Esophagus squamous epithelium (tissue), 5 donors: ENCODE measurements at regions not wholly inside any gene's neighbourhood (a gene's known extent, or its start where the extent isn't known, plus 50 kb on each side); places are given as distances from the start of the nearest gene placed in this dataset.
"Not testable (repeated sequence)": the region's sequence is repeated elsewhere in the genome, so short reads cannot be mapped to it uniquely, and the experiment has no call there.

Experiments used
- DNase-seq: peaks from one replicate; lab custom pipeline; 2025; lab: John Stamatoyannopoulos, UW
- H3K27ac ChIP-seq, 4 donors: fragments of 200-600 bp; sonication (generic); one replicate each; pipeline ENCODE4 v1.5.1; 2016 to 2019; ENCODE audit warnings: mild to moderate bottlenecking in 1 of 4
- H3K27me3 ChIP-seq, 4 donors: fragments of 200-600 bp; sonication (generic); 1 replicate in 3 of 4; 2 replicates in 1 of 4; pipeline versions ENCODE4 v1.5.1 to v1.6.0; 2017 to 2021; ENCODE audit warnings: antibody characterized with exemption in 1 of 4
- H3K36me3 ChIP-seq, 3 donors: fragments of 200-600 bp; sonication (generic); one replicate each; pipeline ENCODE4 v1.5.1; 2016 to 2019
- H3K4me1 ChIP-seq, 3 donors: fragments of 200-600 bp; sonication (generic); one replicate each; pipeline ENCODE4 v1.5.1; 2017 to 2019
- H3K4me3 ChIP-seq, 4 donors: fragments of 200-600 bp; sonication (generic); 1 replicate in 3 of 4; 2 replicates in 1 of 4; pipeline ENCODE4 v1.5.1; 2016 to 2019; ENCODE audit warnings: mild to moderate bottlenecking in 2 of 4, moderate library complexity in 1 of 4
- H3K9me3 ChIP-seq, 3 donors: fragments of 200-600 bp; sonication (generic); one replicate each; pipeline ENCODE4 v1.5.1; 2016 to 2019
- CTCF ChIP-seq, 6 experiments: fragments of 450-650 bp in 4 of 6; fragments of 200-600 bp in 2 of 6; sonication (generic) in 2 of 6; IDR thresholded peaks; one replicate each; pipeline ENCODE4 v1.5.1; 2016 to 2019; ENCODE audit warnings: antibody characterized with exemption in 6 of 6, mild to moderate bottlenecking in 4 of 6, moderate library complexity in 4 of 6
- POLR2A ChIP-seq, 4 donors: fragments of 450-650 bp; IDR thresholded peaks; one replicate each; pipeline ENCODE4 v1.6.1; 2017; ENCODE audit warnings: antibody characterized with exemption in 4 of 4, mild to moderate bottlenecking in 4 of 4, moderate library complexity in 3 of 4
- WGBS, 2 donors: methylation state at CpG; one replicate each; pipeline ENCODE4 v1.1.5; 2018; 5-methylcytosine and 5-hydroxymethylcytosine counted together
- intact Hi-C: fragments of 100-400 bp; cut with DNase I; formaldehyde crosslinking; loops from one replicate; pipeline ENCODE4 v1.15.0; 2022
- donor health status: DM: yes; HTN: yes; CAD: no.

GRCh38 chr15:25989327-25989726, 126.2 kb upstream of the ATP10A start:
- intact Hi-C loops, result no loop called here
- H3K27ac ChIP-seq, result no peak overlapping the region
- WGBS, 2 donors, result 75 to 98% methylated on average over 8 to 11 of the region's 25 CpGs
- no peaks in the 10 kb centered on the region for H3K9me3 ChIP-seq
- TF ChIP-seq POLR2A (IDR thresholded peaks at IDR 0.05) (no peak), CTCF (IDR thresholded peaks at IDR 0.05) (no peak)
- DNase-seq, result no peak
- H3K4me3 ChIP-seq, result no peak overlapping the region
- H3K4me1 ChIP-seq, result no peaks in the 10 kb centered on the region
- H3K27me3 ChIP-seq, result no peaks in the 10 kb centered on the region
- no peaks in the 10 kb centered on the region for H3K36me3 ChIP-seq

- H3K9me3 ChIP-seq, H3K4me1 ChIP-seq, H3K4me3 ChIP-seq, H3K36me3 ChIP-seq, DNase-seq, H3K27ac ChIP-seq, intact Hi-C loops, H3K27me3 ChIP-seq: not testable (repeated sequence)
- 74 to 79% methylated on average over 7 to 9 of the region's 9 CpGs for WGBS, 2 donors
These were observed 125.6 kb upstream of the ATP10A start for GRCh38 chr15:25988716-25989115.

- Histone ChIP-seq H3K27me3 (no peaks in the 10 kb centered on the region), H3K9me3 (no peaks in the 10 kb centered on the region), H3K4me3 (no peak overlapping the region), H3K4me1 (no peaks in the 10 kb centered on the region), H3K36me3 (no peaks in the 10 kb centered on the region), H3K27ac (no peak overlapping the region)
- TF ChIP-seq CTCF (IDR thresholded peaks at IDR 0.05) (no peak), POLR2A (IDR thresholded peaks at IDR 0.05) (no peak)
- DNase-seq, result no peak
- intact Hi-C loops, result no loop called here
- WGBS, 2 donors, result 35 to 40% methylated on average over 4 of the region's 4 CpGs
These were observed 124.5 kb upstream of the ATP10A start for GRCh38 chr15:25987638-25988037.

GRCh38 chr15:25985165-25985564, 122.0 kb upstream of the ATP10A start:
- DNase-seq, result no peak
- H3K4me3 ChIP-seq, result no peak overlapping the region
- 10 to 17% methylated on average over 4 of the region's 4 CpGs for WGBS, 2 donors
- no peaks in the 10 kb centered on the region for H3K9me3 ChIP-seq
- no peaks in the 10 kb centered on the region for H3K27me3 ChIP-seq
- TF ChIP-seq CTCF (IDR thresholded peaks at IDR 0.05) (no peak), POLR2A (IDR thresholded peaks at IDR 0.05) (no peak)
- no peak overlapping the region for H3K27ac ChIP-seq
- H3K36me3 ChIP-seq, result no peaks in the 10 kb centered on the region
- intact Hi-C loops, result no loop called here
- H3K4me1 ChIP-seq, result no peaks in the 10 kb centered on the region

- Histone ChIP-seq H3K4me1 (no peaks in the 10 kb centered on the region), H3K9me3 (no peaks in the 10 kb centered on the region), H3K27me3 (no peaks in the 10 kb centered on the region), H3K36me3 (no peaks in the 10 kb centered on the region), H3K27ac (no peak overlapping the region), H3K4me3 (no peak overlapping the region)
- intact Hi-C loops, result no loop called here
- TF ChIP-seq CTCF (IDR thresholded peaks at IDR 0.05) (no peak), POLR2A (IDR thresholded peaks at IDR 0.05) (no peak)
- no peak for DNase-seq
- whole genome bisulfite sequencing, 2 donors, result 71 to 100% methylated on average over 1 to 5 of the region's 6 CpGs
These were observed 119.6 kb upstream of the ATP10A start for GRCh38 chr15:25982736-25983135.

GRCh38 chr15:25981114-25981513, 118.0 kb upstream of the ATP10A start:
- no peaks in the 10 kb centered on the region for H3K36me3 ChIP-seq
- no peak overlapping the region for H3K27ac ChIP-seq
- H3K9me3 ChIP-seq, result no peaks in the 10 kb centered on the region
- 50 to 67% methylated on average over 3 of the region's 3 CpGs for WGBS, 2 donors
- TF ChIP-seq POLR2A (IDR thresholded peaks at IDR 0.05) (no peak), CTCF (IDR thresholded peaks at IDR 0.05) (no peak)
- H3K4me1 ChIP-seq, result no peaks in the 10 kb centered on the region
- H3K4me3 ChIP-seq, result no peak overlapping the region
- DNase-seq, result no peak
- no peaks in the 10 kb centered on the region for H3K27me3 ChIP-seq
- intact Hi-C loops, result no loop called here
